ENCODE measurements at regions not wholly inside any gene's neighbourhood (a gene's known extent, or its start where the extent isn't known, plus 50 kb on each side); places are given as distances from the start of the nearest gene placed in this dataset.

DNA sequence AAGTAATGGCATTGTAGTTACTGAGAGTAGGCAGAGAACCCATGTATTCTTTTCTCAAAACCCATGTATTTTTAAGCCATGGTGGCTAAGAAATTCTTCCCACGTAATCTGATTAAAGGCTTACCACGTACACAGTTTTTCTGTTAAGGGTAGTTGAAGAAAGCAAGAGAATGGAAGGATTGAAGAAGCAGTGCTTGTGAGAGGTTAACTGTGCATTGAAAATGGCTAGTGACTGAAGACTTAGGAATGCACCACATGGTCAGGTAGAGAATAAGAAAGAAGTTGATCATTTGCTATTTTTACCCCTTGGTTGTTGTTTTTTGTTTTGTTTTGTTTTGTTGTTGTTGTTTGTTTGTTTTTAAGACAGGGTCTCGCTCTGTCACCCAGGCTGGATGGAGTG lies 178.9 kb upstream of the SNX7 start:
- H3K9me3 ChIP-seq (ENCODE audit: low read depth) = no peaks in the 10 kb centered on the region
- no peaks in the 10 kb centered on the region for H3K36me3 ChIP-seq
- no peaks in the 10 kb centered on the region for H3K27me3 Mint-ChIP-seq (ENCODE audit: insufficient read depth, low read depth)
- no peaks in the 10 kb centered on the region for H3K36me3 Mint-ChIP-seq
- H3K27me3 ChIP-seq = no peaks in the 10 kb centered on the region
- no peak overlapping the region for H3K27ac ChIP-seq
- H3K27ac Mint-ChIP-seq = peak overlapping the region; percentile 28
- H3K4me2 ChIP-seq = no peak overlapping the region
- no peaks in the 10 kb centered on the region for H4K20me1 ChIP-seq (ENCODE audit: low read depth)
- H3K9me3 Mint-ChIP-seq = no peaks in the 10 kb centered on the region
- H3K79me2 ChIP-seq (ENCODE audit: low read depth) = no peaks in the 10 kb centered on the region
- H3K9ac ChIP-seq = no peak overlapping the region
- DNase-seq (ENCODE audit: low spot score) = peak; percentile 20
- TF ChIP-seq, protein P1, sequence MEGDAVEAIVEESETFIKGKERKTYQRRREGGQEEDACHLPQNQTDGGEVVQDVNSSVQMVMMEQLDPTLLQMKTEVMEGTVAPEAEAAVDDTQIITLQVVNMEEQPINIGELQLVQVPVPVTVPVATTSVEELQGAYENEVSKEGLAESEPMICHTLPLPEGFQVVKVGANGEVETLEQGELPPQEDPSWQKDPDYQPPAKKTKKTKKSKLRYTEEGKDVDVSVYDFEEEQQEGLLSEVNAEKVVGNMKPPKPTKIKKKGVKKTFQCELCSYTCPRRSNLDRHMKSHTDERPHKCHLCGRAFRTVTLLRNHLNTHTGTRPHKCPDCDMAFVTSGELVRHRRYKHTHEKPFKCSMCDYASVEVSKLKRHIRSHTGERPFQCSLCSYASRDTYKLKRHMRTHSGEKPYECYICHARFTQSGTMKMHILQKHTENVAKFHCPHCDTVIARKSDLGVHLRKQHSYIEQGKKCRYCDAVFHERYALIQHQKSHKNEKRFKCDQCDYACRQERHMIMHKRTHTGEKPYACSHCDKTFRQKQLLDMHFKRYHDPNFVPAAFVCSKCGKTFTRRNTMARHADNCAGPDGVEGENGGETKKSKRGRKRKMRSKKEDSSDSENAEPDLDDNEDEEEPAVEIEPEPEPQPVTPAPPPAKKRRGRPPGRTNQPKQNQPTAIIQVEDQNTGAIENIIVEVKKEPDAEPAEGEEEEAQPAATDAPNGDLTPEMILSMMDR (IDR thresholded peaks at IDR 0.05) = no peak
- TF ChIP-seq EZH2 (IDR thresholded peaks at IDR 0.05) (no peak), EZH2phosphoT487 (IDR thresholded peaks at IDR 0.05) (no peak)
- no peaks in the 10 kb centered on the region for H3F3A ChIP-seq (ENCODE audit: low read depth)
- H3K4me1 Mint-ChIP-seq = peaks cover 5% of the 10 kb centered on the region
- no peaks in the 10 kb centered on the region for H3K4me1 ChIP-seq
- H2AFZ ChIP-seq (replicated peaks) = peak overlapping the region; percentile 11
- no peak overlapping the region for H3K4me3 Mint-ChIP-seq
- no peak overlapping the region for H3K4me3 ChIP-seq

DNA sequence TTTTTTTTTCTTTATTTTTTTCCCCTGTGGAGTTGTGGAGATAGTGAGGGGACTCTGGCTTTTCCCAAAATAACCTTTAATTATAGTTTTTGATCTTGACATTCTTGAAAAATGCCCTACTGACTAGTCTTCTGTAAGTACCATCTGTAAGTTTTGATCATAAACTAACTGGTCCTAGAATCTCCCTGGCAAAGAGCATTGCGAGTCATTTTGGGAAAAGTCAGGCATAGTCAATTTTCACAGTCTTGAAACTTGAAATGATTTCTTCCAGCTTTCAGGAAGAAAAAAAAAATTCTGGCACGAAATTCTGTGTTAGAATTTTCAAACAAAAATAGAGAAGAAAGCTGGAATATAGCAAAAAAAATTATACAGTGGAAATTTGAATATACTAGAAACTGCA lies 181.2 kb upstream of the SNX7 start:
- no peaks in the 10 kb centered on the region for H3K27me3 Mint-ChIP-seq (ENCODE audit: insufficient read depth, low read depth)
- no peak overlapping the region for H3K4me2 ChIP-seq
- H3K36me3 Mint-ChIP-seq = no peaks in the 10 kb centered on the region
- no peak overlapping the region for H3K4me3 ChIP-seq
- H2AFZ ChIP-seq (replicated peaks) = no peak overlapping the region
- no peak overlapping the region for H3K9ac ChIP-seq
- peaks cover 6% of the 10 kb centered on the region for H3K4me1 Mint-ChIP-seq
- no peaks in the 10 kb centered on the region for H3K9me3 ChIP-seq (ENCODE audit: low read depth)
- no peak overlapping the region for H3K27ac Mint-ChIP-seq
- H3K27me3 ChIP-seq = no peaks in the 10 kb centered on the region
- no peaks in the 10 kb centered on the region for H3F3A ChIP-seq (ENCODE audit: low read depth)
- no peak overlapping the region for H3K27ac ChIP-seq
- TF ChIP-seq EZH2phosphoT487 (IDR thresholded peaks at IDR 0.05) = no peak
- TF ChIP-seq EZH2 (IDR thresholded peaks at IDR 0.05) = no peak
- TF ChIP-seq, protein P1 (IDR thresholded peaks at IDR 0.05) = no peak
- H3K36me3 ChIP-seq = no peaks in the 10 kb centered on the region
- no peaks in the 10 kb centered on the region for H3K4me1 ChIP-seq
- no peak for DNase-seq (ENCODE audit: low spot score)
- no peak overlapping the region for H3K4me3 Mint-ChIP-seq
- H3K79me2 ChIP-seq (ENCODE audit: low read depth) = no peaks in the 10 kb centered on the region
- H3K9me3 Mint-ChIP-seq = no peaks in the 10 kb centered on the region
- no peaks in the 10 kb centered on the region for H4K20me1 ChIP-seq (ENCODE audit: low read depth)

DNA sequence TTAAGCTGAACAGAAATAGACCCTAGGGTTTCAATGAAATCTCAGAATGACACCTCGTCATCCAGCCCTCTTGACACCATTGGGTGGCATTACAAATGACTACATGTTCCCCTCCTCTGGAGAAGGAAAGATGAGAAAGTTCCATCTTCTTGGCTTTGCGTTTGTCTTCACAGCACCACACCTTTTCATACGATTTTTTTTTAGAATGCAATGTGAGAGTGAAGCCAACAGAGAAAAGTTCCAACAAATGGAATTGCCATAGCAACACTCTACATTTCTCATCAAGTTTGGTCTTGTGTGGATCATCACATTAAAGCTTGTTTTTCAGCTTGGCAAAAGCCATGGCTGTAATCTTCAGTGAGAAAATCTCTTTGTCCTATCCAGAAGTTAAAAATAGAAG lies 183.4 kb upstream of the SNX7 start:
- Histone ChIP-seq H3K9ac (no peak overlapping the region), H3F3A (ENCODE audit: low read depth) (no peaks in the 10 kb centered on the region), H3K79me2 (ENCODE audit: low read depth) (no peaks in the 10 kb centered on the region), H4K20me1 (ENCODE audit: low read depth) (no peaks in the 10 kb centered on the region), H3K9me3 (ENCODE audit: low read depth) (no peaks in the 10 kb centered on the region), H3K27me3 (no peaks in the 10 kb centered on the region), H2AFZ (replicated peaks) (no peak overlapping the region), H3K36me3 (no peaks in the 10 kb centered on the region), H3K4me1 (no peaks in the 10 kb centered on the region), H3K4me2 (no peak overlapping the region), H3K4me3 (no peak overlapping the region), H3K27ac (no peak overlapping the region)
- H3K9me3 Mint-ChIP-seq = no peaks in the 10 kb centered on the region
- DNase-seq (ENCODE audit: low spot score) = no peak
- no peak overlapping the region for H3K4me3 Mint-ChIP-seq
- no peak overlapping the region for H3K27ac Mint-ChIP-seq
- no peaks in the 10 kb centered on the region for H3K36me3 Mint-ChIP-seq
- TF ChIP-seq, protein P1 (IDR thresholded peaks at IDR 0.05) = no peak
- TF ChIP-seq EZH2 (IDR thresholded peaks at IDR 0.05) (no peak), EZH2phosphoT487 (IDR thresholded peaks at IDR 0.05) (no peak)
- H3K4me1 Mint-ChIP-seq = peaks cover 6% of the 10 kb centered on the region
- H3K27me3 Mint-ChIP-seq (ENCODE audit: insufficient read depth, low read depth) = no peaks in the 10 kb centered on the region

Data from neural progenitor cell (in vitro differentiated cells).